NCI-H2081 treated with DMSO at 0.1 percent for 48 hours (cell line): ENCODE measurements at regions not wholly inside any gene's neighbourhood (a gene's known extent, or its start where the extent isn't known, plus 50 kb on each side); places are given as distances from the start of the nearest gene placed in this dataset.

Experiments
- DNase-seq: peaks from one replicate; lab custom pipeline; 2025; lab: John Stamatoyannopoulos, UW

GRCh38 chr5:58255970-58256369, 203.9 kb downstream of the PLK2 start:
- DNase-seq: no peak

- DNase-seq: no peak
Measured at GRCh38 chr5:58255386-58255785, 204.5 kb downstream of the PLK2 start.

- no peak for DNase-seq
Measured at GRCh38 chr5:58248221-58248620, 211.7 kb downstream of the PLK2 start.

GRCh38 chr5:58246461-58246944, 213.4 kb downstream of the PLK2 start:
- DNase-seq: no peak

- DNase-seq: peak; percentile 8
Measured at GRCh38 chr5:58245476-58245840, 214.4 kb downstream of the PLK2 start.

- DNase-seq: no peak
Measured at GRCh38 chr5:58244819-58245475, 214.9 kb downstream of the PLK2 start.

- DNase-seq: no peak
Measured at GRCh38 chr5:58241389-58241788, 218.5 kb downstream of the PLK2 start.

GRCh38 chr5:58240322-58240721, 219.6 kb downstream of the PLK2 start:
- no peak for DNase-seq

GRCh38 chr5:58239731-58240130, 220.2 kb downstream of the PLK2 start:
- DNase-seq: no peak

GRCh38 chr5:58239045-58239444, 220.8 kb downstream of the PLK2 start:
- DNase-seq: no peak

- DNase-seq: no peak
Measured at GRCh38 chr5:58236498-58236897, 223.4 kb downstream of the PLK2 start.

GRCh38 chr5:58235299-58235698, 224.6 kb downstream of the PLK2 start:
- no peak for DNase-seq

- DNase-seq: no peak
Measured at GRCh38 chr5:58232130-58232529, 227.8 kb downstream of the PLK2 start.

- DNase-seq: no peak
Measured at GRCh38 chr5:58231041-58231440, 228.8 kb downstream of the PLK2 start.

- no peak for DNase-seq
Measured at GRCh38 chr5:58228896-58229295, 231.0 kb downstream of the PLK2 start.

- DNase-seq: no peak
Measured at GRCh38 chr5:58227858-58228257, 232.0 kb downstream of the PLK2 start.

- DNase-seq: no peak
Measured at GRCh38 chr5:58224661-58225060, 235.2 kb downstream of the PLK2 start.

- no peak for DNase-seq
Measured at GRCh38 chr5:58224221-58224620, 235.7 kb downstream of the PLK2 start.

GRCh38 chr5:58215364-58215763, 244.5 kb downstream of the PLK2 start:
- no peak for DNase-seq

GRCh38 chr5:58211441-58211840, 248.4 kb downstream of the PLK2 start:
- DNase-seq: no peak

GRCh38 chr5:58208674-58209073, 251.2 kb downstream of the PLK2 start:
- no peak for DNase-seq

GRCh38 chr5:58207076-58207475, 252.8 kb downstream of the PLK2 start:
- no peak for DNase-seq

GRCh38 chr5:58204966-58205365, 254.9 kb downstream of the PLK2 start:
- no peak for DNase-seq

GRCh38 chr5:58202941-58203444, 256.9 kb downstream of the PLK2 start:
- DNase-seq: no peak
